Pons (tissue), 1 donor: ENCODE measurements at regions not wholly inside any gene's neighbourhood (a gene's known extent, or its start where the extent isn't known, plus 50 kb on each side); places are given as distances from the start of the nearest gene placed in this dataset.

Source experiments
- DNase-seq: peaks from one replicate; pipeline ENCODE4 v3.0.0-alpha.2; 2016; ENCODE audit warnings: low spot score

- no peak for DNase-seq
Observed at GRCh38 chr7:135828604-135829003, 80.0 kb upstream of the FAM180A start.

- DNase-seq = no peak
Observed at GRCh38 chr7:135827391-135827790, 78.8 kb upstream of the FAM180A start.

GRCh38 chr7:135825406-135825805 lies 76.8 kb upstream of the FAM180A start:
- DNase-seq = no peak

GRCh38 chr7:135822376-135822775 lies 73.8 kb upstream of the FAM180A start:
- DNase-seq = no peak

GRCh38 chr7:135817583-135817982 lies 69.0 kb upstream of the FAM180A start:
- no peak for DNase-seq

GRCh38 chr7:135815033-135815432 lies 66.4 kb upstream of the FAM180A start:
- DNase-seq = no peak

GRCh38 chr7:135812148-135812547 lies 63.5 kb upstream of the FAM180A start:
- no peak for DNase-seq

GRCh38 chr7:135811506-135811905 lies 62.9 kb upstream of the FAM180A start:
- DNase-seq = no peak

- peak; percentile 19 for DNase-seq
Observed at GRCh38 chr7:135808206-135808605, 59.6 kb upstream of the FAM180A start.

GRCh38 chr7:135803143-135803542 lies 54.5 kb upstream of the FAM180A start:
- DNase-seq = no peak

GRCh38 chr7:135802697-135803096 lies 54.1 kb upstream of the FAM180A start:
- no peak for DNase-seq

GRCh38 chr7:135801877-135802276 lies 53.3 kb upstream of the FAM180A start:
- no peak for DNase-seq

- DNase-seq = peak; percentile 76
Observed at GRCh38 chr7:135801045-135801693, 52.6 kb upstream of the FAM180A start.

GRCh38 chr7:135800560-135800959 lies 51.9 kb upstream of the FAM180A start:
- no peak for DNase-seq

GRCh38 chr7:135799881-135800280 lies 51.3 kb upstream of the FAM180A start:
- DNase-seq = no peak
